Breast epithelium (tissue), 3 donors: ENCODE measurements at regions not wholly inside any gene's neighbourhood (a gene's known extent, or its start where the extent isn't known, plus 50 kb on each side); places are given as distances from the start of the nearest gene placed in this dataset.
A peak's percentile ranks its signal among the peaks of the same experiment; 100 is the strongest.

Experiments used
- CTCF ChIP-seq, 3 donors: fragments of 450-650 bp; IDR thresholded peaks; one replicate each; pipeline ENCODE4 v1.5.1; 2016 to 2017; ENCODE audit warnings: antibody characterized with exemption in 3 of 3, mild to moderate bottlenecking in 3 of 3, moderate library complexity in 3 of 3
- POLR2A ChIP-seq: fragments of 450-650 bp; IDR thresholded peaks from one replicate; pipeline ENCODE4 v1.6.1; 2016; ENCODE audit warnings: antibody characterized with exemption, mild to moderate bottlenecking, moderate library complexity
- POLR2AphosphoS5 ChIP-seq, 3 donors: sonication (generic); formaldehyde crosslinking; IDR thresholded peaks; one replicate each; pipeline ENCODE4 v1.6.1; 2017; ENCODE audit warnings: antibody characterized with exemption in 3 of 3

GRCh38 chr2:155223781-155224406, 525.4 kb downstream of the KCNJ3 start:
- peak in 1 of 3 donors; percentile 17 for TF ChIP-seq CTCF (IDR thresholded peaks at IDR 0.05)
- no peak for TF ChIP-seq POLR2A
- no peak for TF ChIP-seq POLR2AphosphoS5 (IDR thresholded peaks at IDR 0.05)
